ENCODE measurements at regions not wholly inside any gene's neighbourhood (a gene's known extent, or its start where the extent isn't known, plus 50 kb on each side); places are given as distances from the start of the nearest gene placed in this dataset.

DNA sequence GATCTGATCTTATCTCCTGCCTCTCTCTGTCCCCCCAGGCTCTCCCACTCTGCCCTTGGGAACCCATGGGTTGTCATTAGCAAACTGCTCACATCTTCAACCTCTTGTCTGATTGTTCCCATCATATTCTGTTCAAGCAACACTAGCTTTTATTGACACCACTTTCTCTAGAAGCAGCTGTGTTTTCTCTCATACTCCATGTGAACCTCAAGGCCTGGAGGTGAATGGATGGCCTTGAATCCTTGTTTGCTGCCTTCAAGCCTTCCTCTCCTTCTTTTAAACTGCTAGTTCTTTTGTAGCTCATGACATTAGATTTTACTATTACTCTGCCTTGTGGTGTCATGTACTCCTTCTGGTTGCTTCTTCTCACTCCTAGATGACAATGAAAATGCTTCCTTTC lies 149.5 kb upstream of the WDFY3 start:
- TF ChIP-seq POLR2A (IDR thresholded peaks at IDR 0.05) = no peak
- TF ChIP-seq, protein P1, sequence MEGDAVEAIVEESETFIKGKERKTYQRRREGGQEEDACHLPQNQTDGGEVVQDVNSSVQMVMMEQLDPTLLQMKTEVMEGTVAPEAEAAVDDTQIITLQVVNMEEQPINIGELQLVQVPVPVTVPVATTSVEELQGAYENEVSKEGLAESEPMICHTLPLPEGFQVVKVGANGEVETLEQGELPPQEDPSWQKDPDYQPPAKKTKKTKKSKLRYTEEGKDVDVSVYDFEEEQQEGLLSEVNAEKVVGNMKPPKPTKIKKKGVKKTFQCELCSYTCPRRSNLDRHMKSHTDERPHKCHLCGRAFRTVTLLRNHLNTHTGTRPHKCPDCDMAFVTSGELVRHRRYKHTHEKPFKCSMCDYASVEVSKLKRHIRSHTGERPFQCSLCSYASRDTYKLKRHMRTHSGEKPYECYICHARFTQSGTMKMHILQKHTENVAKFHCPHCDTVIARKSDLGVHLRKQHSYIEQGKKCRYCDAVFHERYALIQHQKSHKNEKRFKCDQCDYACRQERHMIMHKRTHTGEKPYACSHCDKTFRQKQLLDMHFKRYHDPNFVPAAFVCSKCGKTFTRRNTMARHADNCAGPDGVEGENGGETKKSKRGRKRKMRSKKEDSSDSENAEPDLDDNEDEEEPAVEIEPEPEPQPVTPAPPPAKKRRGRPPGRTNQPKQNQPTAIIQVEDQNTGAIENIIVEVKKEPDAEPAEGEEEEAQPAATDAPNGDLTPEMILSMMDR (IDR thresholded peaks at IDR 0.05) = no peak
